ENCODE measurements at regions not wholly inside any gene's neighbourhood (a gene's known extent, or its start where the extent isn't known, plus 50 kb on each side); places are given as distances from the start of the nearest gene placed in this dataset.
A peak's percentile ranks its signal among the peaks of the same experiment; 100 is the strongest.

DNA sequence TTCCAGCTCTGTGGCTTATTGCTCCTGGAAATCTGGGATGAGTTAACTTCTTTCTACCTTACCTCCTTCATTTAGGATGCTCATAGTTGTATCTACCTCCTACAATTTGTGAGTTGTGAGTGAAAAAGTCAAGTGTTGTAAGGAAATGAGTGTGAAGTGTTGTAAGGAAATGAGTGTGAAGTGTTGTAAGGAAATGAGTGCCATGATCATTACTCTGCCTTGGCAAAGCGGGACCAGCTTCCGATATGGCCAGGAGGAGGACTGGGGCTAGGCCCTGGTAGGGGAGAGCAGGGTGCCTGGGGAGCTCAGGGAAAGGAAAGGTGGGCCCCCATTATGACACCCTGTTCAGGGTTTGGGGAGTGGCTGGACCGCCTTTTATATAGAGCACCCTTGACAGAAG, 435.2 kb downstream of the FGF9 start (continued):
- TF ChIP-seq SMC3 (IDR thresholded peaks at IDR 0.05; ENCODE audit: low read depth, low read length) (no peak), CHD1 (IDR thresholded peaks at IDR 0.05; ENCODE audit: low read depth, low read length) (no peak), FOS (IDR thresholded peaks at IDR 0.05; ENCODE audit: low read depth, low read length) (no peak), MAZ (IDR thresholded peaks at IDR 0.05; ENCODE audit: borderline replicate concordance, low read depth, low read length) (no peak), POLR2A (IDR thresholded peaks at IDR 0.05; ENCODE audit: low read depth, low read length) (no peak), CEBPB (IDR thresholded peaks at IDR 0.05; ENCODE audit: low read depth, low read length) (no peak), RAD21 (IDR thresholded peaks at IDR 0.05; ENCODE audit: low read length) (no peak)

DNA sequence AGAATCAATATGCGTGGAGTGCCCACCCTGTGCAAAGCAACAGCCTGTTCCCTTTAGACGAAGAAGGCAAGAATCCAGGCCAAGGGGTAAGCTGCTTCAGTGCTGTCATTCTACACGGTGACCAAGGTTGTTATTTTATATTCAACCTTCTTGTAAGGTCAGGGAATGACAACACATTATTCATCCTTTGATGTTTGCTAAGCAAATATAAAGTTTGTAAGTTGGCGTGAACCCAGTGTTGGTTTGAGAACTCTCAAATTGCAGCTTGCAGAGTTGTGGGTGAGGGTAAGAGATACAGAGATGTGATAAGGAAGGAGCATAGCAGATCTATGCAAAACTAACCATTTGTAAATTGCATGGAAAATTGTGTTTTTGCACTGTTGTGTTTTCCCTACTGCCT, 436.7 kb downstream of the FGF9 start:
- H2BK20ac ChIP-seq (ENCODE audit: low read depth, low read length) = peak overlapping the region; percentile 74
- no peak overlapping the region for H3K4me3 ChIP-seq (ENCODE audit: insufficient read depth, low read depth, low read length)
- no peak overlapping the region for H3K56ac ChIP-seq (ENCODE audit: extremely low read depth, insufficient read depth, low read length)
- H3K23ac ChIP-seq (ENCODE audit: low read depth, low read length) = peak overlapping the region; percentile 53; the same call in 1 of the 2 replicates
- peak overlapping the region; percentile 65; the same call in 1 of the 2 replicates for H2AK5ac ChIP-seq (ENCODE audit: low read depth, low read length)
- H4K8ac ChIP-seq (ENCODE audit: low read depth in 2 of 2, low read length in 2 of 2) = peak overlapping the region; percentile 4 to 37; a peak in 2 of 4 replicates
- H3K4me2 ChIP-seq (ENCODE audit: low read depth, low read length) = no peak overlapping the region; the same call in 1 of the 2 replicates
- 0 out of 2 replicates have a peak overlapping the region, but pooled peaks have one; percentile 34 for H3K14ac ChIP-seq (replicated peaks; ENCODE audit: low read depth, low read length)
- H4K91ac ChIP-seq (ENCODE audit: insufficient read depth, low read depth, low read length) = peak overlapping the region; percentile 38
- H3K36me3 ChIP-seq (ENCODE audit: control insufficient read depth, insufficient read depth, low read length) = no peaks in the 10 kb centered on the region
- no peaks in the 10 kb centered on the region; the same call in 1 of the 2 replicates for H3K27me3 ChIP-seq (ENCODE audit: control insufficient read depth, insufficient read depth, low read length)
- dilution Hi-C loops (cut with HindIII; ENCODE audit: low sequenced_read_pairs, unreplicated experiment) (no loop called here), intact Hi-C loops (cut with micrococcal nuclease) (no loop called here), in situ Hi-C loops (cut with MboI; ENCODE audit: low sequenced_read_pairs) (no loop called here)
- TF ChIP-seq FOS (IDR thresholded peaks at IDR 0.05; ENCODE audit: low read depth, low read length) = no peak
- TF ChIP-seq RAD21 (IDR thresholded peaks at IDR 0.05; ENCODE audit: low read length) = no peak
- no peak for TF ChIP-seq CEBPB (IDR thresholded peaks at IDR 0.05; ENCODE audit: low read depth, low read length)
- TF ChIP-seq, protein P1, sequence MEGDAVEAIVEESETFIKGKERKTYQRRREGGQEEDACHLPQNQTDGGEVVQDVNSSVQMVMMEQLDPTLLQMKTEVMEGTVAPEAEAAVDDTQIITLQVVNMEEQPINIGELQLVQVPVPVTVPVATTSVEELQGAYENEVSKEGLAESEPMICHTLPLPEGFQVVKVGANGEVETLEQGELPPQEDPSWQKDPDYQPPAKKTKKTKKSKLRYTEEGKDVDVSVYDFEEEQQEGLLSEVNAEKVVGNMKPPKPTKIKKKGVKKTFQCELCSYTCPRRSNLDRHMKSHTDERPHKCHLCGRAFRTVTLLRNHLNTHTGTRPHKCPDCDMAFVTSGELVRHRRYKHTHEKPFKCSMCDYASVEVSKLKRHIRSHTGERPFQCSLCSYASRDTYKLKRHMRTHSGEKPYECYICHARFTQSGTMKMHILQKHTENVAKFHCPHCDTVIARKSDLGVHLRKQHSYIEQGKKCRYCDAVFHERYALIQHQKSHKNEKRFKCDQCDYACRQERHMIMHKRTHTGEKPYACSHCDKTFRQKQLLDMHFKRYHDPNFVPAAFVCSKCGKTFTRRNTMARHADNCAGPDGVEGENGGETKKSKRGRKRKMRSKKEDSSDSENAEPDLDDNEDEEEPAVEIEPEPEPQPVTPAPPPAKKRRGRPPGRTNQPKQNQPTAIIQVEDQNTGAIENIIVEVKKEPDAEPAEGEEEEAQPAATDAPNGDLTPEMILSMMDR (conservative IDR thresholded peaks at IDR 0.05; ENCODE audit: low read depth, low read length) = no peak
- H4K20me1 ChIP-seq (ENCODE audit: insufficient read depth, low read length) = no peaks in the 10 kb centered on the region
- H4K5ac ChIP-seq (ENCODE audit: low read depth, low read length) = no peak overlapping the region; the same call in 1 of the 2 replicates
- no peak overlapping the region for H2BK5ac ChIP-seq (ENCODE audit: low read depth, low read length, poor library complexity, severe bottlenecking)
- no TSS peak for BruUV-seq (replicated peaks)
- no peaks in the 10 kb centered on the region for H3K79me1 ChIP-seq (ENCODE audit: low read depth in 1 of 2, low read length in 2 of 2)
- H2AFZ ChIP-seq (replicated peaks; ENCODE audit: low read length, poor library complexity) = no peak overlapping the region
- peak overlapping the region; percentile 47; the same call in 2 of the 3 replicates for H2BK15ac ChIP-seq (ENCODE audit: low read depth, low read length)
- H3K9ac ChIP-seq (ENCODE audit: low read depth, low read length) = no peak overlapping the region
- H3K18ac ChIP-seq (ENCODE audit: low read depth, low read length) = peak overlapping the region; percentile 19
- ATAC-seq (ENCODE audit: low read depth) = peak; percentile 21; the same call in 1 of the 2 replicates
- ChIA-PET POLR2A (ENCODE audit: unreplicated experiment) (no interaction called here), CTCF (interaction anchor here (0.7 kb wide), 1 partner anchor 812 kb away, joined by 3 read pairs; no protein-coding TSS in a partner anchor)
- WGBS, 2 experiments (ENCODE audit: extremely low coverage in 2 of 2, insufficient read length in 1 of 2) = no CpG with 5 or more reads among the region's 4 CpGs
- H3K4ac ChIP-seq (ENCODE audit: low read depth, low read length) = peak overlapping the region; percentile 60
- peak overlapping the region; percentile 19; the same call in 1 of the 2 replicates for H3K27ac ChIP-seq (ENCODE audit: insufficient read depth, low read length)
- H2BK120ac ChIP-seq (ENCODE audit: low read depth, low read length) = peak overlapping the region; percentile 63; the same call in 1 of the 2 replicates
- peaks cover 20% of the 10 kb centered on the region for H3K4me1 ChIP-seq (ENCODE audit: control insufficient read depth, insufficient read depth, low read length)
- no peaks in the 10 kb centered on the region for H3K9me3 ChIP-seq (ENCODE audit: control insufficient read depth, insufficient read depth, low read length)
- H3K9me1 ChIP-seq (ENCODE audit: insufficient read depth, low read length) = peaks cover 3% of the 10 kb centered on the region
- no peak for DNase-seq
- H2AK9ac ChIP-seq (replicated peaks; ENCODE audit: low read depth, low read length, poor library complexity) = no peak overlapping the region
